Activated CD8-positive, alpha-beta T cell treated with anti-CD3 and anti-CD28 coated beads, Interleukin-2, amount 10 ng/mL, durations not matched to agents 7 days and 5 days (primary cell): ENCODE measurements at regions not wholly inside any gene's neighbourhood (a gene's known extent, or its start where the extent isn't known, plus 50 kb on each side); places are given as distances from the start of the nearest gene placed in this dataset.
"Not testable (repeated sequence)": the region's sequence is repeated elsewhere in the genome, so short reads cannot be mapped to it uniquely, and the experiment has no call there.

Source experiments
- ATAC-seq: fragments of 150-1000 bp; cut with Tn5 transposase; one replicate; pipeline ENCODE4 v1.10.0; 2021; ENCODE audit warnings: moderate library complexity
- CTCF ChIA-PET: fragments of 350-600 bp; sonication (Branson Sonifier 250); formaldehyde crosslinking; loops from one replicate; lab custom pipeline; 2021; ENCODE audit warnings: antibody characterized with exemption; lab: Charles Lee
- POLR2A ChIA-PET: fragments of 350-600 bp; sonication (Branson Sonifier 250); formaldehyde crosslinking; loops from one replicate; lab custom pipeline; 2021; ENCODE audit warnings: antibody characterized with exemption; lab: Charles Lee
- DNase-seq: peaks from one replicate; pipeline ENCODE4 v3.0.0-alpha.2; 2020
- H3K27ac Mint-ChIP-seq: one replicate; pipeline ENCODE4 v1.8.0; 2021; ENCODE audit warnings: mild to moderate bottlenecking, mixed read lengths
- H3K27me3 Mint-ChIP-seq: one replicate; pipeline ENCODE4 v1.8.0; 2021; ENCODE audit warnings: low read depth, mixed read lengths
- H3K36me3 Mint-ChIP-seq: one replicate; pipeline ENCODE4 v1.8.0; 2021; ENCODE audit warnings: low read depth, mixed read lengths
- H3K4me1 Mint-ChIP-seq: one replicate; pipeline ENCODE4 v1.8.0; 2021; ENCODE audit warnings: low read depth, mixed read lengths
- H3K4me3 Mint-ChIP-seq: one replicate; pipeline ENCODE4 v1.8.0; 2021; ENCODE audit warnings: mild to moderate bottlenecking, mixed read lengths
- H3K9me3 Mint-ChIP-seq: one replicate; pipeline ENCODE4 v1.8.0; 2022; ENCODE audit warnings: mixed read lengths; ENCODE audit not compliant: insufficient read depth

- ChIA-PET POLR2A (no interaction called here), CTCF (no interaction called here)
- ATAC-seq = no peak
- Mint-ChIP-seq H3K36me3 (no peaks in the 10 kb centered on the region), H3K4me1 (no peaks in the 10 kb centered on the region), H3K27ac (no peak overlapping the region), H3K4me3 (no peak overlapping the region), H3K27me3 (peaks cover 4% of the 10 kb centered on the region), H3K9me3 (no peaks in the 10 kb centered on the region)
- DNase-seq = no peak
Measured at GRCh38 chr12:105644770-105645169, 314.3 kb downstream of the C12orf75 start.

DNA sequence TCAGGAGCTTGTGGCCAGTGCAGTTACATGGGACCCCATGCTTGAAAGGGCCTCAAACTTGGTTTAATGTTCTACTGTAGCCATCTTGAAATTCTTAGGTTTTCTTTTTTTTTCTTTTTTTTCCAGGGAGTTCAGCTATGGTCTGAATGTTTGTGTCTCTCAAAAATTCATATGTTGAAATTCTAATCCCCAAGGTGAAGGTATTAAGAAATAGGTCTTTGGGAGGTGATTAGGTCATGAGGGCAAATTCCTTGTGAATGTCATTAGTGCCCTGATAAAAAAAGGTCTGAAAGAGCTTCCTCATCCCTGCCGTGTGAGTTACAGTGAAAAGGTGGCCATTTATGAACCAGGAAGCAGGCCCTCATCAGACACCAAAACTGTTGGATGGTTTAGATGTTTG lies 324.1 kb downstream of the C12orf75 start:
- ChIA-PET POLR2A (no interaction called here), CTCF (no interaction called here)
- no peak for DNase-seq
- Mint-ChIP-seq H3K9me3 (no peaks in the 10 kb centered on the region), H3K4me3 (no peak overlapping the region), H3K36me3 (no peaks in the 10 kb centered on the region), H3K27ac (no peak overlapping the region), H3K27me3 (no peaks in the 10 kb centered on the region), H3K4me1 (no peaks in the 10 kb centered on the region)
- no peak for ATAC-seq

- H3K4me3 Mint-ChIP-seq = no peak overlapping the region
- POLR2A ChIA-PET = no interaction called here
- no peak overlapping the region for H3K27ac Mint-ChIP-seq
- H3K36me3 Mint-ChIP-seq = no peaks in the 10 kb centered on the region
- ATAC-seq (no peak), DNase-seq (no peak)
- no peaks in the 10 kb centered on the region for H3K27me3 Mint-ChIP-seq
- CTCF ChIA-PET = no interaction called here
- no peaks in the 10 kb centered on the region for H3K4me1 Mint-ChIP-seq
- no peaks in the 10 kb centered on the region for H3K9me3 Mint-ChIP-seq
Measured at GRCh38 chr12:105658389-105658788, 327.9 kb downstream of the C12orf75 start.

GRCh38 chr12:105659355-105660075 lies 329.0 kb downstream of the C12orf75 start:
- H3K27me3 Mint-ChIP-seq = no peaks in the 10 kb centered on the region
- H3K36me3 Mint-ChIP-seq = no peaks in the 10 kb centered on the region
- CTCF ChIA-PET = no interaction called here
- DNase-seq (no peak), ATAC-seq (no peak)
- H3K9me3 Mint-ChIP-seq = no peaks in the 10 kb centered on the region
- no peaks in the 10 kb centered on the region for H3K4me1 Mint-ChIP-seq
- POLR2A ChIA-PET = no interaction called here
- no peak overlapping the region for H3K4me3 Mint-ChIP-seq
- no peak overlapping the region for H3K27ac Mint-ChIP-seq

GRCh38 chr12:105664765-105665164 lies 334.3 kb downstream of the C12orf75 start:
- H3K9me3 Mint-ChIP-seq, ATAC-seq, CTCF ChIA-PET, H3K4me3 Mint-ChIP-seq, DNase-seq, H3K4me1 Mint-ChIP-seq, H3K36me3 Mint-ChIP-seq, H3K27ac Mint-ChIP-seq, H3K27me3 Mint-ChIP-seq, POLR2A ChIA-PET: not testable (repeated sequence)

- H3K9me3 Mint-ChIP-seq = no peaks in the 10 kb centered on the region
- no peaks in the 10 kb centered on the region for H3K27me3 Mint-ChIP-seq
- no peak overlapping the region for H3K4me3 Mint-ChIP-seq
- DNase-seq (no peak), ATAC-seq (no peak)
- CTCF ChIA-PET = no interaction called here
- no peaks in the 10 kb centered on the region for H3K36me3 Mint-ChIP-seq
- H3K27ac Mint-ChIP-seq = no peak overlapping the region
- POLR2A ChIA-PET = no interaction called here
- no peaks in the 10 kb centered on the region for H3K4me1 Mint-ChIP-seq
Measured at GRCh38 chr12:105665366-105665765, 334.9 kb downstream of the C12orf75 start.

DNA sequence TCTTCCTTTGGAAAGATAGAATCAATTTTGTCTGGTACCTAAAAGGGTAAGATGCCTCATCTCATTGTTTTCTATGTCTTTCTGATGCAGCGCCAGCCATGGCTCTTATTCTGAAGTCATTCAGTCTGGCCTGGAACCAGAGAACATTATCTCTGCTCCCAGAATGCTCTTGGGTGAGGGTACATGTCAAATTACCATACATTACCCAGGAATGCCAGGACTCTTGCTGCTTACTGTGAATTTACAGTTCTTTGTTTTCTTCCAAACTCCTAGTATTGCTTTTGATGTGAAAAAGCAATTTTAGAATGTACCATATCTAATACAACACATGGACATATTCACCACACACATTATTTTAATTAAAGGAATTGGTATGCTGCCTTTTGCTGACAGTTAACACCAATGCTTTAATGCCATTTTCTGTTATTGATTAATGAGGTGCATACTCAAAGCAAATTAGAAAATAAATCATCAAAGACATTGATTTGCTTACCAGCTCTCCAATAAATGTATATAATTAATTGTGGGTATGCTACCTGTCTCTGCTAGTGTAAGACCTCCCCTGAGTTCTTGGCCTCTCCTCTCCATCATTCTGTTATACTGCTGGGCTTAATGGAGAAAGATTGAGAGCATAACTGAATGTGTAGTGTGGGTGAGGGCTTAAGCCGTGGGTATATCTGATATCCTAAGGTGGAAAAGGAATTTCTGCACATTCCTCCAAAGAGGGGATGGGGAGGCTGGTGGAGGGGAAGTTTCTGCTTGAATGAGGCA lies 337.7 kb downstream of the C12orf75 start:
- no peak overlapping the region for H3K4me3 Mint-ChIP-seq
- ATAC-seq (no peak), DNase-seq (no peak)
- no peaks in the 10 kb centered on the region for H3K27me3 Mint-ChIP-seq
- H3K9me3 Mint-ChIP-seq = no peaks in the 10 kb centered on the region
- ChIA-PET CTCF (no interaction called here), POLR2A (no interaction called here)
- H3K27ac Mint-ChIP-seq = no peak overlapping the region
- H3K36me3 Mint-ChIP-seq = no peaks in the 10 kb centered on the region
- no peaks in the 10 kb centered on the region for H3K4me1 Mint-ChIP-seq

GRCh38 chr12:105670672-105671071 lies 340.2 kb downstream of the C12orf75 start:
- H3K27me3 Mint-ChIP-seq = no peaks in the 10 kb centered on the region
- H3K27ac Mint-ChIP-seq = no peak overlapping the region
- no peak for DNase-seq
- no peak overlapping the region for H3K4me3 Mint-ChIP-seq
- ChIA-PET POLR2A (no interaction called here), CTCF (no interaction called here)
- no peaks in the 10 kb centered on the region for H3K9me3 Mint-ChIP-seq
- no peaks in the 10 kb centered on the region for H3K36me3 Mint-ChIP-seq
- H3K4me1 Mint-ChIP-seq = no peaks in the 10 kb centered on the region
- no peak for ATAC-seq

DNA sequence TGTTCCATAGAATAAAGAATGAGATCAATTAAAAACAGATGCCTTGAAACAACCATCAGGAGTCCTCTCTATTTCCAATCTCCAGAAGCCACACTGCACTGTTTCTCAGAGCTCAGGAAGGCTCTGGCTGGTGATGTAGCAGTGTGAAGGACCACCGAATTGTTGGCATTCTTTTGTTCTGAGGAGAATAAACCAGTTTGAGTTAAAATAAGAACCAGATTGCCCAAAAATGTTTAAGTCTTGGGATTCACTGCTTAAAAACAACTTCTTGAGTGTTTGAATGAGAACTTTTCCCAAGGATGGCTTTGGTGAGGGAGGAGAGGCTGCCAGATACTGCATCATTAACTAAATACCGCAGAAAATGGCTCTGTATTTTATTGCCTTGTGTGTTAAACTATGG lies 341.2 kb downstream of the C12orf75 start:
- ATAC-seq = no peak
- Mint-ChIP-seq H3K4me3 (no peak overlapping the region), H3K27me3 (no peaks in the 10 kb centered on the region), H3K27ac (no peak overlapping the region), H3K36me3 (no peaks in the 10 kb centered on the region), H3K4me1 (no peaks in the 10 kb centered on the region), H3K9me3 (no peaks in the 10 kb centered on the region)
- no peak for DNase-seq
- ChIA-PET CTCF (no interaction called here), POLR2A (no interaction called here)

DNA sequence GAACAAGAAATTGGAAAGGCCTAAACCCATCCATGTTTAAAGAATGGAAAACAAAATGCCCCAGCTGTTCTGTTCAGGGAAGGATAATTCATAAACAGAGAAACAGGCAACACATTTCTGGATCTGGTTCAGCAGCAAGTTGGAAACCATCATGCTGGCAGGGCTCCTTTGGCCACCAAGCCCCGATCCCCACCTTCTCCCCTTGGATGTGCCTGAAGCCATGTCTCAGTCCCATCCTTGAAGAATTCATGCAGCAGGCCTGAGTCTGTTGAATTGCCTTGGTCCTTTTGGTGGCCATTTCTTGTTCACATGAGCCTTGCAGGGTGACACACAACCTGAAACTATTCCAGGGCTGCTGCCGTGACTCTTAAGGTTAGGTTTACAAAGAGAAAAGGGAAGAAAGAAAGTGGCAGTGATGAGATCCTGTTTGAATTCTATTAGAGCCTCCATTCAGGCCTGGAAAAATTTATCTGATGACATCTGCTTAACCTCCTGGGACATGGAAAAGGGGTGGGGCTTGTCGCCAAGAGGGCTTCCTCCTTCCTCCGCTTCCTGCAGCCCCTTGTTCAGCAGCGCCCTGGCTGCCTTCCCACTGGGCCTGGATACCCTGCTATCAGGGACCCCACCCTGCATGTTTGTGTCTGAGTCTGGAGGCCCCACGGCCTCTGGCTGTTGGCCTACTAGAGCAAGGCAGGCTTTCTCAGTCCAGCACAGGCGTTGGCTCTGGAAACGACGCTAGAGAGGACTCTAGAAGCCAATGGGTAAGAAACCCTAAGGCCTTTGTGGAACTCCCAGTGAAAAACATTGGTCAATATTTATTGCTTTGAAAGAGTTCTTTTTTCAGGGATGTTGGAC lies 341.9 kb downstream of the C12orf75 start:
- H3K9me3 Mint-ChIP-seq = no peaks in the 10 kb centered on the region
- no peak overlapping the region for H3K27ac Mint-ChIP-seq
- H3K4me3 Mint-ChIP-seq = no peak overlapping the region
- CTCF ChIA-PET = no interaction called here
- no peak for ATAC-seq
- no peak for DNase-seq
- no peaks in the 10 kb centered on the region for H3K27me3 Mint-ChIP-seq
- no peaks in the 10 kb centered on the region for H3K36me3 Mint-ChIP-seq
- POLR2A ChIA-PET = no interaction called here
- no peaks in the 10 kb centered on the region for H3K4me1 Mint-ChIP-seq

DNA sequence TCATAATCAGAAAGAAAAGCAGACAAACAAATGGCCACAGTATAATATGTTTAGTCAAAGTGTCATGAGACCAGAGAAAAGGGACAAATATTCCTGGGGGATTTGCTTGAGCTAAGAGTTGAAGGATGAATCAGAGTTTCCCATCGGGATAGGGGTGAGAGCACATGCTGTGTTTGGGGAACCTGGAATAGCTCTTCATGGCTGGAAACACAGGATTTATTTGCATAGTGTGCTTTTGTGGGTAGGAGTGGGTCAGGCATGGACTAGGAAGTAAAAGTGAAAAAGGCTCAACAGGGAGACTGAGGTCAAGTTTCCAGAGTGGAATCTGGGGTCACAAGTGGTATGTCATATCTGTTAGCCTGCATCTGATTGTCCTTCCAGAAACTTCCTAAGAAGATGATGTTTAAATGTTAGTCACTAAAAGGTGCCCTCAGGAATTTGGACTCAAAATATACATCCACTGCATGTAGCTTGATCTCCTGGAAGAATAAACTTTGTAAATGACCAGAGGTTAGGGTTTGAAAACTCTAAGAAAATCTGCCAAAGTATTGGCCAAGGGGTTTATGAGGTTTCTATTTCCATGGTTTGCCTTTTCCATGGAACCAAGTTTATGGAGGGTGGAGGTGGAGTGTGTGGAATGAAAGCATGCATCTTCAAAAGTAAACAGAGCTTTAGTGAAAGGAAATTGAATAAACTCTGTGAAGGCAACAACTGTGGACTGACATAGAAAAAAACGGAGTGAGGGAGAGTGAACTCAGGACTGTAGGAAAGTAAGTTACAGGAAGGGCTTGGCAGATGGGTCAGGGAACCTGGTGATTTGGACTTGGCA lies 344.6 kb downstream of the C12orf75 start:
- H3K27me3 Mint-ChIP-seq = no peaks in the 10 kb centered on the region
- DNase-seq (no peak), ATAC-seq (no peak)
- H3K9me3 Mint-ChIP-seq = no peaks in the 10 kb centered on the region
- no peak overlapping the region for H3K27ac Mint-ChIP-seq
- ChIA-PET CTCF (no interaction called here), POLR2A (no interaction called here)
- no peaks in the 10 kb centered on the region for H3K36me3 Mint-ChIP-seq
- H3K4me3 Mint-ChIP-seq = no peak overlapping the region
- no peaks in the 10 kb centered on the region for H3K4me1 Mint-ChIP-seq
